Endodermal cell (in vitro differentiated cells): ENCODE measurements at regions not wholly inside any gene's neighbourhood (a gene's known extent, or its start where the extent isn't known, plus 50 kb on each side); places are given as distances from the start of the nearest gene placed in this dataset.

Experiments
- DNase-seq: peaks from one replicate; pipeline ENCODE4 v3.0.0-alpha.2; 2017
- H3K27ac ChIP-seq: 2 replicates; pipeline ENCODE4 v1.5.1; 2013; ENCODE audit warnings: mild to moderate bottlenecking, low read depth, low read length, moderate library complexity
- H3K27me3 ChIP-seq: 2 replicates; pipeline ENCODE4 v1.6.1; 2013; ENCODE audit warnings: mild to moderate bottlenecking, low read length, moderate library complexity; ENCODE audit not compliant: insufficient read depth, control insufficient read depth, poor library complexity, severe bottlenecking
- H3K36me3 ChIP-seq: 2 replicates; pipeline ENCODE4 v1.7.0; 2013; ENCODE audit warnings: mild to moderate bottlenecking, low read length, moderate library complexity; ENCODE audit not compliant: control insufficient read depth, insufficient read depth
- H3K4me1 ChIP-seq: one replicate; pipeline ENCODE4 v1.7.0; 2013; ENCODE audit warnings: low read length; ENCODE audit not compliant: control insufficient read depth, insufficient read depth
- H3K4me3 ChIP-seq: 2 replicates; pipeline ENCODE4 v1.5.1; 2013; ENCODE audit warnings: mild to moderate bottlenecking, low read length, moderate library complexity
- H3K9ac ChIP-seq: 2 replicates; pipeline ENCODE4 v1.6.1; 2013; ENCODE audit warnings: mild to moderate bottlenecking, low read length, moderate library complexity; ENCODE audit not compliant: poor library complexity, severe bottlenecking; ENCODE audit errors: extremely low read depth
- H3K9me3 ChIP-seq: 2 replicates; pipeline ENCODE4 v1.6.1; 2013; ENCODE audit warnings: mild to moderate bottlenecking, low read length, moderate library complexity; ENCODE audit not compliant: control insufficient read depth
- H3K27ac Mint-ChIP-seq: 2 replicates; pipeline ENCODE4 v1.8.0; 2020; ENCODE audit warnings: mixed read lengths
- H3K27me3 Mint-ChIP-seq: 2 replicates; pipeline ENCODE4 v1.8.0; 2021; ENCODE audit warnings: mild to moderate bottlenecking, mixed read lengths; ENCODE audit not compliant: insufficient read depth
- H3K36me3 Mint-ChIP-seq: 2 replicates; pipeline ENCODE4 v1.8.0; 2020; ENCODE audit warnings: low read depth, mixed read lengths
- H3K4me1 Mint-ChIP-seq: 2 replicates; pipeline ENCODE4 v1.8.0; 2020; ENCODE audit warnings: mixed read lengths
- H3K4me3 Mint-ChIP-seq: 2 replicates; pipeline ENCODE4 v1.8.0; 2020; ENCODE audit warnings: mild to moderate bottlenecking, moderate library complexity, mixed read lengths
- H3K9me3 Mint-ChIP-seq: 2 replicates; pipeline ENCODE4 v1.8.0; 2020; ENCODE audit warnings: mild to moderate bottlenecking, mixed read lengths
- WGBS, 2 experiments: methylation state at CpG; one replicate each; pipeline versions ENCODE4 v1.1.5 to v1.1.7; 2013; ENCODE audit warnings: missing lambda C conversion rate in 2 of 2, mixed read lengths in 1 of 2; ENCODE audit not compliant: insufficient coverage in 1 of 2, insufficient read length in 1 of 2; 5-methylcytosine and 5-hydroxymethylcytosine counted together
- TF ChIP-seq, protein P1 (sequence below): fragments of 200-600 bp; sonication (generic); conservative IDR thresholded peaks from 2 replicates; pipeline ENCODE4 v1.5.0; 2021; ENCODE audit warnings: antibody characterized with exemption, mild to moderate bottlenecking

DNA sequence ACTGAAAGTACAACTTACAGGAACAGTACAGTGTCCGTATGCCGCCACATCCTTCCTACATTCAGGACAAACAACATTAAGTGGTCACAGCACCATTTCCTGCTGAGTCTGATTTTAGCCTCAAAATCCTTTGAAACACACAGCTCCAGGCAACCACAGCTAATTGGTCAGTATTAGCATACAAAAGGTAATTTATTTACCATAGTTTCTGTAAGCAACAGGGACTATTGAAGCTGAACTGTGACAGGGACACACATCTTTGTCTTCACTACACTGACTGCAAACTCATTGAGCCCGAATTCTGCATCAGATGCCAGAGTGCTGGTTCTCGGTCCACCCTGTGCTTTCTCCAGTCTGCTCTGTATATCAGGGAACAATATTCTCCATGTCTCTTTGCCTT, 151.8 kb downstream of the ST6GAL2 start:
- H3K27ac ChIP-seq, result no peak overlapping the region
- no peak for DNase-seq
- Mint-ChIP-seq H3K9me3 (peaks cover 40% of the 10 kb centered on the region), H3K27ac (peak overlapping the region; percentile 87), H3K36me3 (no peaks in the 10 kb centered on the region), H3K27me3 (peaks cover 5% of the 10 kb centered on the region), H3K4me3 (peak overlapping the region; percentile 11), H3K4me1 (peaks cover 22% of the 10 kb centered on the region)
- TF ChIP-seq, protein P1, sequence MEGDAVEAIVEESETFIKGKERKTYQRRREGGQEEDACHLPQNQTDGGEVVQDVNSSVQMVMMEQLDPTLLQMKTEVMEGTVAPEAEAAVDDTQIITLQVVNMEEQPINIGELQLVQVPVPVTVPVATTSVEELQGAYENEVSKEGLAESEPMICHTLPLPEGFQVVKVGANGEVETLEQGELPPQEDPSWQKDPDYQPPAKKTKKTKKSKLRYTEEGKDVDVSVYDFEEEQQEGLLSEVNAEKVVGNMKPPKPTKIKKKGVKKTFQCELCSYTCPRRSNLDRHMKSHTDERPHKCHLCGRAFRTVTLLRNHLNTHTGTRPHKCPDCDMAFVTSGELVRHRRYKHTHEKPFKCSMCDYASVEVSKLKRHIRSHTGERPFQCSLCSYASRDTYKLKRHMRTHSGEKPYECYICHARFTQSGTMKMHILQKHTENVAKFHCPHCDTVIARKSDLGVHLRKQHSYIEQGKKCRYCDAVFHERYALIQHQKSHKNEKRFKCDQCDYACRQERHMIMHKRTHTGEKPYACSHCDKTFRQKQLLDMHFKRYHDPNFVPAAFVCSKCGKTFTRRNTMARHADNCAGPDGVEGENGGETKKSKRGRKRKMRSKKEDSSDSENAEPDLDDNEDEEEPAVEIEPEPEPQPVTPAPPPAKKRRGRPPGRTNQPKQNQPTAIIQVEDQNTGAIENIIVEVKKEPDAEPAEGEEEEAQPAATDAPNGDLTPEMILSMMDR, result no peak
- no peaks in the 10 kb centered on the region for H3K36me3 ChIP-seq
- H3K4me1 ChIP-seq, result peaks cover 4% of the 10 kb centered on the region
- peaks cover 38% of the 10 kb centered on the region for H3K9me3 ChIP-seq
- no peak overlapping the region for H3K4me3 ChIP-seq
- WGBS, 2 experiments, result 88% methylated on average over 4 of the region's 4 CpGs
- H3K27me3 ChIP-seq, result no peaks in the 10 kb centered on the region
- peak overlapping the region; percentile 9 for H3K9ac ChIP-seq

DNA sequence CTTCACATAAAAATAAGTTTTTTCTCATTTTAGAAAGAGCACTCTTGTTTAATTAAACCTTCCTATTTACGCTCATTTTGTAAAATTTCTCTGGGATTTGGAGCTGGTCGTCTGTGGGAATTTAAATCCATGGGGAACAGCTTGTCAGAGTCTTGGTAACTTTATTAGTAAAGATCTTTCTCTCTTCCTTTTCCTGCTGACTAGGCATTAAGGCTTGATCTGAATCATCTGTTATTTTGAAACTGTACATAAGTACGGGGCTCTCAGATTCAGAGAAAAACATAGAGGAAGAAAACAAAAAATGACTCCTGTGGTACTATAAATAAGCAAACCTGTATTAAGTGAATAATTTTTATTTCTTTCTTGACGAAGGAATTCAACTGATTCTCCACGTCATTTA, 150.2 kb downstream of the ST6GAL2 start:
- no peak overlapping the region for H3K4me3 Mint-ChIP-seq
- Histone ChIP-seq H3K9me3 (peaks cover 45% of the 10 kb centered on the region), H3K4me1 (peaks cover 4% of the 10 kb centered on the region), H3K36me3 (no peaks in the 10 kb centered on the region), H3K9ac (no peak overlapping the region), H3K4me3 (peak overlapping the region; percentile 59), H3K27ac (no peak overlapping the region), H3K27me3 (no peaks in the 10 kb centered on the region)
- peaks cover 22% of the 10 kb centered on the region for H3K4me1 Mint-ChIP-seq
- WGBS, 2 experiments, result 96 to 100% methylated on average over 1 to 5 of the region's 5 CpGs
- TF ChIP-seq, protein P1, result no peak
- peaks cover 43% of the 10 kb centered on the region for H3K9me3 Mint-ChIP-seq
- H3K27me3 Mint-ChIP-seq, result no peaks in the 10 kb centered on the region
- no peaks in the 10 kb centered on the region for H3K36me3 Mint-ChIP-seq
- H3K27ac Mint-ChIP-seq, result no peak overlapping the region
- DNase-seq, result no peak

DNA sequence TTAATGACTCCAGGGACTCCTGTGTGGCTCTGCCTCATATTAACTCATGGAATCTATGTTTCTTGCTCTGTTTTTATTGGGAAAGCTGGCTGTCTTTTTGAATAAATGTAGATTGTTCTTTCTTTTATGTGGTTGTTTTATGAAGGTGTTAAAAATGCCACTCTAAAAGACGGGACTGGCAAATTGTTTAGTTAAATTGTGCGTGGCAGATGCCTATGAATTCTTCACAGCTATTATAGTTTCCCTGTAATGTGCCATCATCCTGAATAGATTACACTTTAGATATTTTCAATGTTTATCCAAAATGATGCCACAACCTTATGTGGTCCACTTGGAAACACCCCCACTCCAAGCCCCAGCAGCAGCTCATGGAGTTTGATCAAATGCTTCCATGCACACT, 149.7 kb downstream of the ST6GAL2 start:
- H3K4me1 Mint-ChIP-seq, result peaks cover 22% of the 10 kb centered on the region
- Histone ChIP-seq H3K4me1 (peaks cover 4% of the 10 kb centered on the region), H3K36me3 (no peaks in the 10 kb centered on the region), H3K27me3 (no peaks in the 10 kb centered on the region), H3K9me3 (peaks cover 50% of the 10 kb centered on the region), H3K27ac (no peak overlapping the region), H3K4me3 (peak overlapping the region; percentile 59), H3K9ac (no peak overlapping the region)
- DNase-seq, result no peak
- TF ChIP-seq, protein P1, result no peak
- H3K36me3 Mint-ChIP-seq, result no peaks in the 10 kb centered on the region
- H3K9me3 Mint-ChIP-seq, result peaks cover 45% of the 10 kb centered on the region
- no peak overlapping the region for H3K4me3 Mint-ChIP-seq
- H3K27ac Mint-ChIP-seq, result no peak overlapping the region
- no peaks in the 10 kb centered on the region for H3K27me3 Mint-ChIP-seq
- WGBS, 2 experiments, result 91 to 93% methylated on average over 2 of the region's 2 CpGs
